ENCODE measurements at regions not wholly inside any gene's neighbourhood (a gene's known extent, or its start where the extent isn't known, plus 50 kb on each side); places are given as distances from the start of the nearest gene placed in this dataset.

- no peak for FAIRE-seq
- CTCF ChIA-PET (ENCODE audit: low intra/inter-chr PET ratio), result no interaction called here
- POLR2A ChIA-PET, result no interaction called here
These were observed 220.6 kb upstream of the WDFY3 start for GRCh38 chr4:85187106-85187505.

More at GRCh38 chr4:85187106-85187505, 220.6 kb upstream of the WDFY3 start:
- no peaks in the 10 kb centered on the region for H3K79me2 ChIP-seq (ENCODE audit: control insufficient read depth, insufficient read depth, low read length)
- H3K4me1 ChIP-seq (replicated peaks in 1 of 2; ENCODE audit: control insufficient read depth in 2 of 2, insufficient read depth in 2 of 2, low read length in 2 of 2), result no peaks in the 10 kb centered on the region
- in situ Hi-C loops (cut with MboI), result no loop called here
- WGBS (ENCODE audit: insufficient coverage, low coverage, missing lambda C conversion rate), result 5% methylated on average over 1 of the region's 1 CpG
- H2AFZ ChIP-seq (ENCODE audit: low read depth, low read length), result no peak overlapping the region
- no peaks in the 10 kb centered on the region for H3K36me3 ChIP-seq (ENCODE audit: control insufficient read depth, insufficient read depth, low read length)
- BruUV-seq (replicated peaks), result no TSS peak
- no peaks in the 10 kb centered on the region for H3K9me1 ChIP-seq (ENCODE audit: control insufficient read depth, insufficient read depth, low read length)
- H3K4me2 ChIP-seq (ENCODE audit: insufficient read depth, low read length), result no peak overlapping the region
- no peaks in the 10 kb centered on the region for H3K9me3 ChIP-seq (replicated peaks; ENCODE audit: control insufficient read depth, insufficient read depth, low read depth, low read length)
- TF ChIP-seq MAFG (tag; conservative IDR thresholded peaks at IDR 0.05) (no peak), CREM (IDR thresholded peaks at IDR 0.05; ENCODE audit: low read depth) (no peak), SREBF1 (IDR thresholded peaks at IDR 0.05; ENCODE audit: borderline replicate concordance, low read depth, low read length) (no peak), NFE2 (IDR thresholded peaks at IDR 0.05; ENCODE audit: low read depth) (no peak), ZKSCAN8 (CRISPR knock-in tag; IDR thresholded peaks at IDR 0.05) (no peak), POLR2H (tag; IDR thresholded peaks at IDR 0.05; ENCODE audit: low read depth) (no peak), ZNF146 (CRISPR knock-in tag; IDR thresholded peaks at IDR 0.05; ENCODE audit: unreplicated experiment) (no peak), ZNF76 (CRISPR knock-in tag; IDR thresholded peaks at IDR 0.05; ENCODE audit: borderline replicate concordance) (no peak), NCOA2 (IDR thresholded peaks at IDR 0.05; ENCODE audit: partially characterized antibody in 2 of 2) (no peak), NFYB (IDR thresholded peaks at IDR 0.05; ENCODE audit: extremely low read depth, insufficient read length) (no peak), KLF10 (CRISPR knock-in tag; IDR thresholded peaks at IDR 0.05) (no peak), ILK (tag; IDR thresholded peaks at IDR 0.05; ENCODE audit: borderline replicate concordance, low read depth) (no peak), SAFB2 (IDR thresholded peaks at IDR 0.05; ENCODE audit: borderline replicate concordance, low read depth, low read length, severe bottlenecking) (no peak), RBM15 (IDR thresholded peaks at IDR 0.05; ENCODE audit: insufficient read depth, low read length) (no peak), CBX8 (IDR thresholded peaks at IDR 0.05; ENCODE audit: borderline replicate concordance, extremely low read depth, low read depth, low read length, poor library complexity, severe bottlenecking) (no peak)
- TF ChIP-seq, protein P1, sequence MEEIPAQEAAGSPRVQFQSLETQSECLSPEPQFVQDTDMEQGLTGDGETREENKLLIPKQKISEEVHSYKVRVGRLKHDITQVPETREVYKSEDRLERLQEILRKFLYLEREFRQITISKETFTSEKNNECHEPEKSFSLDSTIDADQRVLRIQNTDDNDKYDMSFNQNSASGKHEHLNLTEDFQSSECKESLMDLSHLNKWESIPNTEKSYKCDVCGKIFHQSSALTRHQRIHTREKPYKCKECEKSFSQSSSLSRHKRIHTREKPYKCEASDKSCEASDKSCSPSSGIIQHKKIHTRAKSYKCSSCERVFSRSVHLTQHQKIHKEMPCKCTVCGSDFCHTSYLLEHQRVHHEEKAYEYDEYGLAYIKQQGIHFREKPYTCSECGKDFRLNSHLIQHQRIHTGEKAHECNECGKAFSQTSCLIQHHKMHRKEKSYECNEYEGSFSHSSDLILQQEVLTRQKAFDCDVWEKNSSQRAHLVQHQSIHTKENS (CRISPR knock-in tag; IDR thresholded peaks at IDR 0.05), result no peak
- TF ChIP-seq, protein P2, sequence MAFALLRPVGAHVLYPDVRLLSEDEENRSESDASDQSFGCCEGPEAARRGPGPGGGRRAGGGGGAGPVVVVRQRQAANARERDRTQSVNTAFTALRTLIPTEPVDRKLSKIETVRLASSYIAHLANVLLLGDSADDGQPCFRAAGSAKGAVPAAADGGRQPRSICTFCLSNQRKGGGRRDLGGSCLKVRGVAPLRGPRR (CRISPR knock-in tag; IDR thresholded peaks at IDR 0.05), result no peak
- H3K9ac ChIP-seq (ENCODE audit: insufficient read depth in 1 of 2, low read depth in 2 of 2, low read length in 2 of 2), result no peak overlapping the region
- intact Hi-C loops (cut with micrococcal nuclease), result no loop called here
- H3K4me3 ChIP-seq, result no peak overlapping the region
- ATAC-seq, result no peak
- H3K27ac ChIP-seq (ENCODE audit: extremely low read depth, low read depth, low read length), result no peak overlapping the region
- H3K27me3 ChIP-seq (ENCODE audit: control insufficient read depth in 2 of 2, insufficient read depth in 2 of 2, low read length in 2 of 2), result no peaks in the 10 kb centered on the region
- DNase-seq (ENCODE audit: extremely low read depth in 1 of 4, low spot score in 3 of 4), result no peak
- no peaks in the 10 kb centered on the region for H4K20me1 ChIP-seq (replicated peaks; ENCODE audit: control insufficient read depth, insufficient read depth, low read length)

All from K562 (cell line).